NCI-H446 treated with DMSO at 0.1 percent for 48 hours (cell line): ENCODE measurements at regions not wholly inside any gene's neighbourhood (a gene's known extent, or its start where the extent isn't known, plus 50 kb on each side); places are given as distances from the start of the nearest gene placed in this dataset.
"Not testable (repeated sequence)": the region's sequence is repeated elsewhere in the genome, so short reads cannot be mapped to it uniquely, and the experiment has no call there.

Source experiments
- DNase-seq: peaks from one replicate; lab custom pipeline; 2025; lab: John Stamatoyannopoulos, UW

GRCh38 chr17:34024806-34025551 lies 230.1 kb upstream of the CCL2 start:
- no peak for DNase-seq

DNA sequence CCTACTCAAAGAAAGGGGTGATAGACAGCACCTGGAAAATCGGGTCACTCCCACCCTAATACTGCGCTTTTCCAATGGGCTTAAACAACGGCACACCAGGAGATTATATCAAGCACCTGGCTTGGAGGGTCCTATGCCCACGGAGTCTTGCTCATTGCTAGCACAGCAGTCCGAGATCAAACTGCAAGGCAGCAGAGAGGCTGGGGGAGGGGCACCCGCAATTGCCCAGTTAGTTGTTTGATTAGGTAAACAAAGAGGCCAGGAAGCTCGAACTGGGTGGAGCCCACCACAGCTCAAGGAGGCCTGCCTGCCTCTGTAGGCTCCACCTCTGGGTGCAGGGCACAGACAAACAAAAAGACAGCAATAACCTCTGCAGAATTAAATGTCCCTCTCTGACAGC lies 224.5 kb upstream of the CCL2 start:
- not testable (repeated sequence) for DNase-seq

DNA sequence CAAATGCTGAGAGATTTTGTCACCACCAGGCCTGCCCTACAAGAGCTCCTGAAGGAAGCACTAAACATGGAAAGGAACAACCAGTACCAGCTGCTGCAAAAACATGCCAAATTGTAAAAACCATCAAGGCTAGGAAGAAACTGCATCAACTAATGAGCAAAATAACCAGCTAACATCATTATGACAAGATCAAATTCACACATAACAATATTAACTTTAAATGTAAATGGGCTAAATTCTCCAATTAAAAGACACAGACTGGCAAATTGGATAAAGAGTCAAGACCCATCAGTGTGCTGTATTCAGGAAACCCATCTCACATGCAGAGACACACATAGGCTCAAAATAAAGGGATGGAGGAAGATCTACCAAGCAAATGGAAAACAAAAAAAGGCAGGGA lies 222.8 kb upstream of the CCL2 start:
- DNase-seq = not testable (repeated sequence)

DNA sequence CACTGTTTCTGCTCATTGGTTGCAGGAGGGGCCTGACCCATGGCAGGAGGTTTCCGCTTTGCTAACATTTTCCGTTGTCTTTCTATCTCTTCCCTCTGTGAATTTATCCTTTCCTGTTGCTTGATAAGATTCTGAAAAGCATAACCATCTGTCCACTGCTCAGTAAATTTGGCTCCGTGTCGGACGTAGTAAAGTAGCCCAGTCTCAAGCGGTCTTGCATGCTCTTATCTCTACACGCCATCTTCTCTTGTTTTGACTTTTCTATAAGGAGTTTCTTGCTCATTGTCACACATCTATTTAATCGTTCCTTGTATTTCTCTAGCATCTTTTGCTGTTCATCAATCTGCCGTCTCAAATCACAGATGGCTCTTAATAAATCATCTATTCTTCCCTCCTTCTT lies 216.3 kb upstream of the CCL2 start:
- not testable (repeated sequence) for DNase-seq

GRCh38 chr17:34039213-34039612 lies 215.9 kb upstream of the CCL2 start:
- DNase-seq = not testable (repeated sequence)

- not testable (repeated sequence) for DNase-seq
These were observed 215.1 kb upstream of the CCL2 start for GRCh38 chr17:34039759-34040555.

GRCh38 chr17:34045990-34046389 lies 209.1 kb upstream of the CCL2 start:
- no peak for DNase-seq

- no peak for DNase-seq
These were observed 204.0 kb upstream of the CCL2 start for GRCh38 chr17:34051046-34051445.

- DNase-seq = no peak
These were observed 200.6 kb upstream of the CCL2 start for GRCh38 chr17:34054495-34054894.

DNA sequence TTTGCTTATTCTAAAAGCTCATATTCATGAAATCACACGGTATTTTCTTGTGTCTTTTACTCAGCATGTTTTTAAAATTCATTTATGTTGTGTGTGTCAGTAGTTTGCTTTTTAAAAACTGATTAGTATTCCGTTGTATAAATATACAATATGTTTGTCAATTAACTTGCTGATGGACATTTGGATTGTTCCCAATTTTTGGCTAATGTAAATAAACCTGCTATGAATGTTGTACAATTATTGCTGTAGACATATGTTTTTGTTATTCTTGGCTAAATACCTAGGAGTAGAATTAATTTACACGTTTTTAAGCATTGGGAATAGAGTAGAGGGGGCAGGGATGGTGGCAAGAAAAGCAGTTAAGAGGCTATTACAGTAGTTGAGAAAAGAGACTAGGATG lies 199.5 kb upstream of the CCL2 start:
- DNase-seq = no peak

GRCh38 chr17:34059423-34060220 lies 195.5 kb upstream of the CCL2 start:
- no peak for DNase-seq

DNA sequence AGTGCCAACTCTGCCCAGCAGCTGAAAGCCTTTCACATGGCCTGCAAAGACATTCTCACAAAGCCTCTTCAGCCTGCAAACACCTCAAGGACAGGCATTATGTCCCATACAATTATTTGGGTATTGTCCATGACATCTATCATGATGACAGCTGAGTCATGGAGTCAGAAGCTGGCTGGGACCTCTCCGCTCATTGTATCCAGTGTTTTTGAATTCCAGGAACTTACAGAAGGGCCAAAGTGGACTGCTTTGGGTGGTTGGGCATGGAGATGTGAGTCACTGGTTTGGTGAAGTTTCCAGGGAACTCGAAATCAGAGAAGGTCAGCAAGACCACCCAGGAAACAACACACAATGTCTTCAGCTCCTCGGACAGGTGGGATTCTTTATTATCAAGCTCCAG lies 188.6 kb upstream of the CCL2 start:
- no peak for DNase-seq

DNA sequence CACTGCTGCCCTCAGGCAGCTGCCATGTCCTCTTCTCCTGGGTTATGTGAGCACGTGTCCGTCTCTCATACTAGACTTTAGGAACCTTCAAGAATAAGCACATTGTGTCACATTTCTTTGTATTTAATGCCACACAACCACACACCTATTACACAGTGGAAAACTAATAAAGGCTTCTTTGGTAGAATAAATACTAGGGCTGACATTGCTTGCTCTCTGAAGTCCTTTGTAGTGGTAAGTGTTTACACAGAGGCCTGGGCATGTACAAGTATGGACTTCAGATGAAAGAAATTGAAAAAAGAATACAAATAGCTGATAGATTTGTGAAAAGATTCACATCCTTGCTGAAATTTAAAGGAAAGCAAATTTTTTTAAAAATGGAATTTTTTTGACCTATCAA lies 188.1 kb upstream of the CCL2 start:
- DNase-seq = no peak

- no peak for DNase-seq
These were observed 186.5 kb upstream of the CCL2 start for GRCh38 chr17:34068571-34068970.

DNA sequence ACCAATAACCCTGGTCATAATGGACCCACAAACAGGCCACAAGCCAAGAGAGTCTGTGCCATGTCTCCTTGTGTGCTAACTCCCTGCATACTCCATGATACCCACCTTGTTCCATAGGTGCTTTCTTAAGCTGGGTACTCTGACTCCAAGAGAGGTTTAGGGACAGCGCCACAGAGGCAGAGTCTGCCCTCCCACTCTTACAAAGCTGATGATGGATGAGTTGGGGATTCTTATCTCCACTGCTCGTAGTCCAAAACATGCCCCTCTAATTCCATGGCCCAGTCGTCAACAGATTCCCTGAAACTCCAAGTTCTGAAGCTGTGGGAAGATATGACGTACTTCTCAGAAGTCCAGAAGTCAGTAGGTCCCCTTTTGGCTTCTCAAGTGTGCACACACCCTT lies 184.4 kb upstream of the CCL2 start:
- no peak for DNase-seq

DNA sequence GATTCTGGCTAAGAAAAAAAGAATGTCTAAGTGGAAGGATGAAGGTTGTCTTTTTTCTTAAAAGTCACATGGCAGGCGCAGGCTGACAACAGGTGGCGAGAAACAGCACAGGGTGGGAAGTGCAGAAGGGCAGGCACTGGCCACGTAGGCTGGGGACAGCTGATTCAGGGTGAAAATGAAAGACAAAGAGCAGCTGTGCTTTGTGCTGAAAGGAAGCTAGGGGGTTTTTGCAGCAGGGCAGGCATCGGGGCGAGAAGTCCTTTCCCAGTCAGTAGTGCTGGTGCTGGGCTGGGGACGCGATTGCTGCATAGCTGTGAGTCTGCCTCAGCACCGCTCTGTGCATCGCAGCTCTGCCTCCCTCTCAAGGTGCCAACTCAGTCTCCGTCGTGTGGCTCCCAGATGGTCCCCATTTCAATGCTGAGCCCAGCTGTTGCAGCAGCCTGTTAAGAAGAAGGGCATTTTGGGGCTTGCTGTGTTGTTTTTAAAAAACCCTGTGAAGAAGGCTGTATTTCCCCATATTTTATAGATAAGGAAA lies 183.1 kb upstream of the CCL2 start:
- DNase-seq = no peak

- DNase-seq = no peak
These were observed 180.0 kb upstream of the CCL2 start for GRCh38 chr17:34075076-34075475.

- DNase-seq = no peak
These were observed 178.1 kb upstream of the CCL2 start for GRCh38 chr17:34076743-34077631.

DNA sequence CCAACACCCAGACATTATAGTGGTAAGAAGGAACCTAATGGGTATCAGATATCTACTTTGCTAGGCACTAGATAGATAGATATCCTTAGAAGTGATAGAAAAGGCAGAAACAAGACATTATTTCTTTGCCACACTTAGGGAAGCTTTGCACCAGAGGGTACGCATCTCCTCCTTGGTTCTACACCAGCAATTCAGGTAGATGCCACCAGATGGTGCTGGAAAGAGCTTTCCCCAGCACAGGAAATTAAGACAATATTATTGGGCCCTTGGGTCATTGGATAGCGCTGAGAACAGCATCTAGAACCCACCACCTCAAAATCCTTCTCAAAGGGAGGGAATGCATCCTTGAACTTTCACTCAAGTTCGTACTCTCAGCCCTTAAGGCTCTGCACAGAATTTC lies 173.8 kb upstream of the CCL2 start:
- DNase-seq = no peak

DNA sequence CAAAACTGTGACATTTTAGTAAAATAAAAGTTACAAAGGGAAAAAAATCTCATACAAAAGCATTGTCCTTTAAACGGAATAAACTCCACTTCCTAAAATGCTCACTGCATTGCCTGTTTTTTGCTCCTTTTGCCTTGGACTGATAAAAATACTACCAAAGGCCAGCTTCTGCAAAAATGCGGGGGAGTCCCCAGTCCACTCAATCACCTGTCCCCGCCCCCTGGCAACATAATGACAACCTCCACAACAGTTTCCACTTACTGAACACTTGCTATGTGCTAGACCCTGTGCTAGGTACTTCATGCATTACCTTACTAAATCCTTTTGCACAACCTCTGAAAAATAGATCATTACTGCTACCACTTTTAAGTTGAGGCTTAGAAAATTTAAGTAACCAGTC lies 172.7 kb upstream of the CCL2 start:
- DNase-seq = no peak

DNA sequence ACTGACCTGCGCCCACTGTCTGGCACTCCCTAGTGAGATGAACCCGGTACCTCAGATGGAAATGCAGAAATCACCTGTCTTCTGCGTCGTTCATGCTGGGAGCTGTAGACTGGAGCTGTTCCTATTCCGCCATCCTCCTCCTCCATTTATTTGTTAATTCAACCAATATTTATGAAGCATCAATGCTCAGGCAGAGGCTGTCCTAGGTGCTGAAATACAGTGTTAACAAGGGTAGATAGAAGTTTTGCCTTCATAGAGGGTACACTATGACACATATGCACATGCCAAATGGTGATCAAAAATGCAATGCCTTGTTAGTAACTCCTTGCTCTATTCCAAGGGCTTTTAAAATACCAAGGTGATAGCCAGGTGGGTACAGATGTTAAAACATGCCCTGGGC lies 166.0 kb upstream of the CCL2 start:
- not testable (repeated sequence) for DNase-seq
